HUES6 (cell line): ENCODE measurements at regions not wholly inside any gene's neighbourhood (a gene's known extent, or its start where the extent isn't known, plus 50 kb on each side); places are given as distances from the start of the nearest gene placed in this dataset.

Experiments used
- H3K27ac ChIP-seq: 2 replicates; pipeline ENCODE4 v1.7.0; 2013; ENCODE audit warnings: low read depth, mild to moderate bottlenecking, low read length, inconsistent platforms
- H3K27me3 ChIP-seq: 2 replicates; pipeline ENCODE4 v1.6.1; 2013; ENCODE audit warnings: low read length; ENCODE audit not compliant: control insufficient read depth, insufficient read depth
- H3K36me3 ChIP-seq: 2 replicates; pipeline ENCODE4 v1.6.1; 2013; ENCODE audit warnings: low read length; ENCODE audit not compliant: control insufficient read depth, insufficient read depth
- H3K4me1 ChIP-seq: 2 replicates; pipeline ENCODE4 v1.6.1; 2013; ENCODE audit warnings: low read length; ENCODE audit not compliant: control insufficient read depth, insufficient read depth
- H3K4me3 ChIP-seq: 2 replicates; pipeline ENCODE4 v1.5.1; 2013; ENCODE audit warnings: low read depth, low read length
- H3K9ac ChIP-seq: one replicate; pipeline ENCODE4 v1.6.1; 2013; ENCODE audit warnings: mild to moderate bottlenecking, low read length
- H3K9me3 ChIP-seq: 2 replicates; pipeline ENCODE4 v1.6.1; 2013; ENCODE audit warnings: low read depth, low read length; ENCODE audit not compliant: control insufficient read depth, insufficient read depth

DNA sequence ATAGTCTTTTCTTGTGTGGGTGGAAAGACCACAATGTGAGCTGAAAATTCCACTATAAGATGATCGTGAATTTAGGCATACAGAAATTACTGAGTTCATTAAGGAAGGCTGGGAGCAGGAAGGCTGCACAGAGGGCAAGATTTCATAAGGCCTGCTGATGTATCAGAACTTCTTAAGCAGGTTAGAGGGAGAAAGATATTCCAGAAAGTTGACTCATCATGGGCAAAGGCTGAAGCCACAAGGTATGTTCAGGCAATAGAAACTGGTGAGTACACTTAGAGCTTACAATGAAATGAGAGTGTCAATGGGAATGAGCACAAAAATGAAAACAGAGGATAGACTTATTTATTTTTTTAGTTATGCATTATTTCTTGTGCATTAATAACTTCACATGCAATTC is 618.6 kb downstream of the CBLN4 start:
- Histone ChIP-seq H3K27ac (no peak overlapping the region), H3K9me3 (no peaks in the 10 kb centered on the region), H3K27me3 (no peaks in the 10 kb centered on the region), H3K4me3 (no peak overlapping the region), H3K9ac (no peak overlapping the region), H3K4me1 (no peaks in the 10 kb centered on the region), H3K36me3 (no peaks in the 10 kb centered on the region)

DNA sequence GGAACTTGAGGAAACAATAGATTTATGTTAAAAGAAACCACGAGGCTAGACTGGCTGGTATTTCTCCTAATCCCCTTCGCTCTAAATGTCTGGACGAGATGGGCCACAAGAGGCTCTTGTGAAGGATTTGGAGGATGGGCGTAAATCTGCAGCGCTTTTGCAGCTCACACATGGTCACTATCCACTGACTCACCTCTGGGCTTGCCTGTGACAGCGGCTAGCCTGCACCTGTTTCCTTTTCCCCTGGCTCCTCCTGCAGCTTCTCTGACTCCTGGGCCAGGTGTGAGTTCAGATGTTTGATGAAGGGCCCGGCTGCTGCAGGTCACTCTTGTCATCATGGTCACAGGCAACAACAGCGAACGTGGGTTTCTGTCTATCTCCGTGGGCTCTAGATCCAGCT is 629.4 kb downstream of the CBLN4 start:
- Histone ChIP-seq H3K9ac (no peak overlapping the region), H3K27me3 (no peaks in the 10 kb centered on the region), H3K9me3 (no peaks in the 10 kb centered on the region), H3K36me3 (no peaks in the 10 kb centered on the region), H3K4me3 (no peak overlapping the region), H3K4me1 (no peaks in the 10 kb centered on the region), H3K27ac (no peak overlapping the region)

GRCh38 chr20:55365745-55366144 is 639.6 kb downstream of the CBLN4 start:
- Histone ChIP-seq H3K27ac (no peak overlapping the region), H3K36me3 (no peaks in the 10 kb centered on the region), H3K4me1 (no peaks in the 10 kb centered on the region), H3K9ac (no peak overlapping the region), H3K9me3 (no peaks in the 10 kb centered on the region), H3K27me3 (no peaks in the 10 kb centered on the region), H3K4me3 (no peak overlapping the region)

DNA sequence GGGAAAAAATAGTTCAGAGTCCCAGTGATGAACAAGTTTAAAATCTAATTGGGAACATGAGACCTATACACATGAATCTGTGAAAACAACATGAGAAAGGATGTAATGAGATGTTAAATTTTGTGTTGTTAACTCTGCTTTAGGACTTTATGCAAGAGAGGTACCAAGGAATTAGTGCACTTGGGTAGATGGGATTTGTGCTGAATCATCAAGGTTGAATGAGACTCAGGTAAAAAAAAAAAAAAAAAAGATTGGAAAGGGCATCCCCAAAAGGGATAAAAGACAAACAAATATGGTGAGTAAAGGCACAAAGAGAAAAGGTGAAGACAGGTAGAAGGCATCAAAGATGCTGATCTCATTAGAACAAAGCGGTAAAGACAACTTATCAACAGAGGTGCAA is 644.4 kb downstream of the CBLN4 start:
- Histone ChIP-seq H3K36me3 (no peaks in the 10 kb centered on the region), H3K9ac (no peak overlapping the region), H3K9me3 (no peaks in the 10 kb centered on the region)

DNA sequence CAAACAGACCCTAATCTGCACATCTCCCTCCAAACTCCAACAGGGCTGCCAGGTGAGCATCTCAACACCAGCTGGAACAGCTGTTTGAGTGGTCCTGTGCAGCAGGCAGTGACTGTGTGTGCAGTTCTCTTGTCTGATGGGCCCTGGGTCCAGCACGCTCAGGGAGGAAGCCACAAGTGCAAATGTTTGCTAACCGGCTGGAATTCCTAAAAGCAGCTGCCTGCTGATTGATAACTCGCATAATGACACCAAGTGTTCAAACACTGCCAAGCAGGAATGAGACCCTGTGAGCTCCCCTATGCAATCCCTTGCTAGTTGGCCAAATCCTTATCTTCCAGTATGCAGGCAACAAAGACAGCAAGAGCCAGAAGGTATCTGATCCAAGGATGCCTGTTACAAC is 650.6 kb downstream of the CBLN4 start:
- Histone ChIP-seq H3K4me1 (no peaks in the 10 kb centered on the region), H3K4me3 (no peak overlapping the region), H3K9me3 (peaks cover 8% of the 10 kb centered on the region), H3K36me3 (no peaks in the 10 kb centered on the region), H3K27ac (no peak overlapping the region), H3K27me3 (no peaks in the 10 kb centered on the region), H3K9ac (no peak overlapping the region)

More for the DNA sequence above, 644.4 kb downstream of the CBLN4 start:
- H3K27ac ChIP-seq = no peak overlapping the region
- H3K27me3 ChIP-seq = no peaks in the 10 kb centered on the region
- no peak overlapping the region for H3K4me3 ChIP-seq
- no peaks in the 10 kb centered on the region for H3K4me1 ChIP-seq

GRCh38 chr20:55353206-55353605 is 652.1 kb downstream of the CBLN4 start:
- peaks cover 8% of the 10 kb centered on the region for H3K9me3 ChIP-seq
- H3K4me3 ChIP-seq = no peak overlapping the region
- no peaks in the 10 kb centered on the region for H3K36me3 ChIP-seq
- no peaks in the 10 kb centered on the region for H3K27me3 ChIP-seq
- no peak overlapping the region for H3K9ac ChIP-seq
- no peak overlapping the region for H3K27ac ChIP-seq
- H3K4me1 ChIP-seq = no peaks in the 10 kb centered on the region

DNA sequence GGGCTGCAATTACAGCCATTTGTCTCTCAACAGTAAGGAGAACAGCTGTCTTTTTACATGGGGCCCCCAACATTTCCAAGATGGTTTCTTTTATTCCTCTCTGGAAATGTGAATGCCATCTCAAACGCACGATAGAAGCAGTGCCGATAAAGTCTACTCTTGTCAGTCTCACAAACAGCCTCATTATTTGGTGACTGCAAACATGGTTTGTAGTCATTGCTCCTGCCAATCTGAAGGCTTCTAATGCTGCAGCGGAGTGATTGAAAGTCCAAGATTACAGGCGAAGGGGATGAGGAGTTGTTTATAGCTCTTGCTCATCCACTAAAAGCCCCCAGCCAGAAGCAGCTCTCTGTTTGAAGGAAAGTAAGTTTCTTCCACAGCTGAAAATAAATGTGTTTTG is 657.1 kb downstream of the CBLN4 start:
- Histone ChIP-seq H3K27ac (no peak overlapping the region), H3K4me1 (no peaks in the 10 kb centered on the region), H3K4me3 (no peak overlapping the region), H3K36me3 (no peaks in the 10 kb centered on the region), H3K9ac (no peak overlapping the region), H3K27me3 (no peaks in the 10 kb centered on the region), H3K9me3 (peaks cover 8% of the 10 kb centered on the region)

- no peaks in the 10 kb centered on the region for H3K36me3 ChIP-seq
- no peaks in the 10 kb centered on the region for H3K9me3 ChIP-seq
- H3K27ac ChIP-seq = no peak overlapping the region
- no peak overlapping the region for H3K4me3 ChIP-seq
- H3K27me3 ChIP-seq = no peaks in the 10 kb centered on the region
- H3K9ac ChIP-seq = no peak overlapping the region
- no peaks in the 10 kb centered on the region for H3K4me1 ChIP-seq
Observed at GRCh38 chr20:55342822-55343221, 662.5 kb downstream of the CBLN4 start.

GRCh38 chr20:55333798-55334197 is 671.5 kb downstream of the CBLN4 start:
- Histone ChIP-seq H3K27me3 (no peaks in the 10 kb centered on the region), H3K9ac (no peak overlapping the region), H3K9me3 (no peaks in the 10 kb centered on the region), H3K4me1 (peaks cover 4% of the 10 kb centered on the region; the same call in 1 of the 2 replicates), H3K36me3 (no peaks in the 10 kb centered on the region), H3K4me3 (no peak overlapping the region), H3K27ac (no peak overlapping the region)

- Histone ChIP-seq H3K27me3 (no peaks in the 10 kb centered on the region), H3K4me1 (peaks cover 4% of the 10 kb centered on the region; the same call in 1 of the 2 replicates), H3K4me3 (no peak overlapping the region), H3K9me3 (no peaks in the 10 kb centered on the region), H3K9ac (no peak overlapping the region), H3K36me3 (no peaks in the 10 kb centered on the region), H3K27ac (no peak overlapping the region)
Observed at GRCh38 chr20:55329108-55329507, 676.2 kb downstream of the CBLN4 start.

- Histone ChIP-seq H3K4me3 (no peak overlapping the region), H3K9me3 (no peaks in the 10 kb centered on the region), H3K27me3 (no peaks in the 10 kb centered on the region), H3K9ac (no peak overlapping the region), H3K4me1 (no peaks in the 10 kb centered on the region), H3K27ac (no peak overlapping the region), H3K36me3 (no peaks in the 10 kb centered on the region)
Observed at GRCh38 chr20:55322745-55323144, 682.6 kb downstream of the CBLN4 start.

- Histone ChIP-seq H3K27ac (no peak overlapping the region), H3K36me3 (no peaks in the 10 kb centered on the region), H3K4me3 (no peak overlapping the region), H3K9ac (no peak overlapping the region), H3K27me3 (no peaks in the 10 kb centered on the region), H3K9me3 (no peaks in the 10 kb centered on the region), H3K4me1 (no peaks in the 10 kb centered on the region)
Observed at GRCh38 chr20:55316753-55317152, 688.6 kb downstream of the CBLN4 start.
